ENCODE measurements at regions not wholly inside any gene's neighbourhood (a gene's known extent, or its start where the extent isn't known, plus 50 kb on each side); places are given as distances from the start of the nearest gene placed in this dataset.

DNA sequence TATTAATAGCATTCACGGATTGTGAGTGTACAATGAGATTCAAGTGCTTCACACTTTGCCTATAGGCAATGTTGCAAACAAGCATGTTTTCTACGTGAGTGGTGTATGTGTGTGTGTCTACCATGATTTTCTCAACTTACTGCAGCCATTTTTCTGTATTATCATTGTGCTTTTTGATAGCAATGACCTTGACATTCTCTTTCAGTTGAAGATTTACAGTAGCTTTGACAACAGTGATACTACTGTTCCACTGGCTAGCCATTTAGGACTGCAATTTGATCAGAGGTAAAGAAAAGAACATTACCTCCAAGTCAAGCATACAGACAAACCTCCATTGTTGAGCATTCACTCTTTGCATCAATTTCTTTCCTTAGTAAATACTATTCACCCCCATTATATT lies 297.0 kb downstream of the MAN2A1 start:
- H3K4me1 ChIP-seq, result no peaks in the 10 kb centered on the region
- TF ChIP-seq, protein P1, sequence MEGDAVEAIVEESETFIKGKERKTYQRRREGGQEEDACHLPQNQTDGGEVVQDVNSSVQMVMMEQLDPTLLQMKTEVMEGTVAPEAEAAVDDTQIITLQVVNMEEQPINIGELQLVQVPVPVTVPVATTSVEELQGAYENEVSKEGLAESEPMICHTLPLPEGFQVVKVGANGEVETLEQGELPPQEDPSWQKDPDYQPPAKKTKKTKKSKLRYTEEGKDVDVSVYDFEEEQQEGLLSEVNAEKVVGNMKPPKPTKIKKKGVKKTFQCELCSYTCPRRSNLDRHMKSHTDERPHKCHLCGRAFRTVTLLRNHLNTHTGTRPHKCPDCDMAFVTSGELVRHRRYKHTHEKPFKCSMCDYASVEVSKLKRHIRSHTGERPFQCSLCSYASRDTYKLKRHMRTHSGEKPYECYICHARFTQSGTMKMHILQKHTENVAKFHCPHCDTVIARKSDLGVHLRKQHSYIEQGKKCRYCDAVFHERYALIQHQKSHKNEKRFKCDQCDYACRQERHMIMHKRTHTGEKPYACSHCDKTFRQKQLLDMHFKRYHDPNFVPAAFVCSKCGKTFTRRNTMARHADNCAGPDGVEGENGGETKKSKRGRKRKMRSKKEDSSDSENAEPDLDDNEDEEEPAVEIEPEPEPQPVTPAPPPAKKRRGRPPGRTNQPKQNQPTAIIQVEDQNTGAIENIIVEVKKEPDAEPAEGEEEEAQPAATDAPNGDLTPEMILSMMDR (IDR thresholded peaks at IDR 0.05), result no peak
- TF ChIP-seq POLR2A (IDR thresholded peaks at IDR 0.05), result no peak
- TF ChIP-seq POLR2AphosphoS5 (IDR thresholded peaks at IDR 0.05; ENCODE audit: insufficient read depth in 1 of 2, low read depth in 1 of 2), result no peak
- intact Hi-C loops (cut with DNase I), result no loop called here
- H3K27ac ChIP-seq, result no peak overlapping the region
- no peaks in the 10 kb centered on the region for H3K36me3 ChIP-seq
- H3K4me3 ChIP-seq, result no peak overlapping the region
- no peak for DNase-seq (ENCODE audit: extremely low spot score in 2 of 2)
- no peaks in the 10 kb centered on the region for H3K27me3 ChIP-seq
- H3K9me3 ChIP-seq, result no peaks in the 10 kb centered on the region

DNA sequence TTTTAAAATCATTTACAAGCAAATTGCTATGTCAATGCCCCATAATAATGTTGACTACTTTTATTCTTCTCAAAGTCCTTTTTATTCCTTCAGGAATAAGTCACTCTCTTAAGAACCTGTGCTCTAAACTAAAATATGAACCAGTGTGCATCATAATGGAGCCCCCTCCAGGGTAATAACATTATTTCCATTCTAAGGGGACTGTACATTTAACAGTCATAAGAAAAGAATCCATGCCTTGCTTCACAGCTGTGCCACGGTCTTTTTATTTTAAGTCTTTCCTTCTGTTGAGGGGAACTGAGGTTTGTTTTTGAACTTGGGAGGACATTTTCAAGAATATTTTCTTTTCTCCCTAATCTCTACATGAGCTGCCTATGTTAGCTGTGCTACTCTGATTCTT lies 297.6 kb downstream of the MAN2A1 start:
- Histone ChIP-seq H3K9me3 (no peaks in the 10 kb centered on the region), H3K4me3 (no peak overlapping the region), H3K27ac (no peak overlapping the region), H3K27me3 (no peaks in the 10 kb centered on the region), H3K36me3 (no peaks in the 10 kb centered on the region), H3K4me1 (no peaks in the 10 kb centered on the region)
- no peak for TF ChIP-seq POLR2AphosphoS5 (IDR thresholded peaks at IDR 0.05; ENCODE audit: insufficient read depth in 1 of 2, low read depth in 1 of 2)
- TF ChIP-seq POLR2A (IDR thresholded peaks at IDR 0.05), result no peak
- TF ChIP-seq, protein P1 (IDR thresholded peaks at IDR 0.05), result no peak
- intact Hi-C loops (cut with DNase I), result no loop called here
- no peak for DNase-seq (ENCODE audit: extremely low spot score in 2 of 2)

DNA sequence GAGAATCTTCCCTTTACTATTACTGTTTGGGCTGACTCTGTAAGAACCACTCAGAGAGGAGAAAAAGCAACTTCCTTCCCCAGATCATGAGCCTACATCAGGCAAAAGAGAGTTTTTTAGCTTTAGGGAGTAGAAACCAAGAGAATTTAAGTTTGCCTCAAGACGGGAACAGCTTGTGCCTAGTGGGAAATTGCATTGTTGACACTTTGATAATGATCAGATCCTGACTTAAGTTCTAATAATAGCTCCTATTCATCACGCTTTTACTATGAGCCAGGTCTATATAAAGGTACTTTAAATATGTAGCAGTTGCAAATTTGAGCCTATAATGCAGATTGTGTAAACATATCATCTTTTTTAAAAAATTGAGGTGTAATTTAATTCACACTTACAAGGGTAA lies 298.2 kb downstream of the MAN2A1 start:
- no peaks in the 10 kb centered on the region for H3K4me1 ChIP-seq
- DNase-seq (ENCODE audit: extremely low spot score in 2 of 2), result no peak
- no peak overlapping the region for H3K27ac ChIP-seq
- TF ChIP-seq, protein P1 (IDR thresholded peaks at IDR 0.05), result no peak
- TF ChIP-seq POLR2A (IDR thresholded peaks at IDR 0.05) (no peak), POLR2AphosphoS5 (IDR thresholded peaks at IDR 0.05; ENCODE audit: insufficient read depth in 1 of 2, low read depth in 1 of 2) (no peak)
- no peaks in the 10 kb centered on the region for H3K27me3 ChIP-seq
- H3K9me3 ChIP-seq, result no peaks in the 10 kb centered on the region
- H3K36me3 ChIP-seq, result no peaks in the 10 kb centered on the region
- no peak overlapping the region for H3K4me3 ChIP-seq
- intact Hi-C loops (cut with DNase I), result no loop called here

- Histone ChIP-seq H3K9me3 (no peaks in the 10 kb centered on the region), H3K4me1 (no peaks in the 10 kb centered on the region), H3K27me3 (no peaks in the 10 kb centered on the region), H3K27ac (no peak overlapping the region), H3K4me3 (no peak overlapping the region), H3K36me3 (no peaks in the 10 kb centered on the region)
- DNase-seq (ENCODE audit: extremely low spot score in 2 of 2), result no peak
- intact Hi-C loops (cut with DNase I), result no loop called here
- TF ChIP-seq POLR2A (IDR thresholded peaks at IDR 0.05) (no peak), POLR2AphosphoS5 (IDR thresholded peaks at IDR 0.05; ENCODE audit: insufficient read depth in 1 of 2, low read depth in 1 of 2) (no peak)
- TF ChIP-seq, protein P1 (IDR thresholded peaks at IDR 0.05), result no peak
Measured at GRCh38 chr5:109989161-109989560, 299.4 kb downstream of the MAN2A1 start.

DNA sequence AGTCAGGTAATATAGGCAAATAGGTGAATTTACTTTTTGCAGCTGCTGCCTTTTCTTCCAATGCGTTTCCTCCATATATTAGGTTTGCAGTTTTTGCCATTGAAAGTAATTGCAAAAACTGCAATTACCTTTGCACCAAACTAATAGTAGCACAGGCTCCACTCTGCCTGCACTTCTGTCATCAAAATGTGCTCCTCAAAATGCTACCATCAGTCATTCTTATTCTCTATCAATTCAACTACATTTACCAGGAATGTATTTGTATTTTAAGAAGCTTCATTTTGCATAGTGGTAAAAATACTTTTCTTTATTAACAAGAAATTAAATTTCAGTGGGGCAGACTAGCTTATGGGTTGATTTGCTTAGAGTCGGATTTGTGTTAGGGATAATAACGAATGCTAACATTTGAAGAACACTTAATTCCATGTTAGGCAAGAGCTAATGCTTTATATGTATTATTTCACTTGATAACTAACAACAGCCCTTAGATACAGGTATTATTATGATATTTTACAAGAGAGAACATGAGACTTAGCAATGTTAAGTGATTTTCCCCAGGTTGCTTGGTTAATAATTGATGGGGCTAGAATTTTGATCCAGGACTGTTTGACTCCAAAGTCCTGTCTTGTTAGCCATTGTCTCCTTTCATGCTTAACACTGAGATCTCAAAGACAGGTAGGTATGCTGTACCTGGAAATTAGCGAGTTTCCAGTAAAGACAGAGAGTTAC lies 300.4 kb downstream of the MAN2A1 start:
- Histone ChIP-seq H3K27ac (no peak overlapping the region), H3K36me3 (no peaks in the 10 kb centered on the region), H3K27me3 (no peaks in the 10 kb centered on the region), H3K4me1 (no peaks in the 10 kb centered on the region), H3K4me3 (no peak overlapping the region), H3K9me3 (no peaks in the 10 kb centered on the region)
- no peak for DNase-seq (ENCODE audit: extremely low spot score in 2 of 2)
- no peak for TF ChIP-seq POLR2A (IDR thresholded peaks at IDR 0.05)
- TF ChIP-seq POLR2AphosphoS5 (IDR thresholded peaks at IDR 0.05; ENCODE audit: insufficient read depth in 1 of 2, low read depth in 1 of 2), result no peak
- TF ChIP-seq, protein P1 (IDR thresholded peaks at IDR 0.05), result no peak
- intact Hi-C loops (cut with DNase I), result no loop called here
